NK-92 treated with Interleukin-12 subunit alpha and Interleukin-12 subunit beta, amount 100 ng/mL, for 24 hours (cell line): ENCODE measurements at regions not wholly inside any gene's neighbourhood (a gene's known extent, or its start where the extent isn't known, plus 50 kb on each side); places are given as distances from the start of the nearest gene placed in this dataset.

Experiments used
- DNase-seq: peaks from one replicate; lab custom pipeline; 2025; lab: John Stamatoyannopoulos, UW

DNA sequence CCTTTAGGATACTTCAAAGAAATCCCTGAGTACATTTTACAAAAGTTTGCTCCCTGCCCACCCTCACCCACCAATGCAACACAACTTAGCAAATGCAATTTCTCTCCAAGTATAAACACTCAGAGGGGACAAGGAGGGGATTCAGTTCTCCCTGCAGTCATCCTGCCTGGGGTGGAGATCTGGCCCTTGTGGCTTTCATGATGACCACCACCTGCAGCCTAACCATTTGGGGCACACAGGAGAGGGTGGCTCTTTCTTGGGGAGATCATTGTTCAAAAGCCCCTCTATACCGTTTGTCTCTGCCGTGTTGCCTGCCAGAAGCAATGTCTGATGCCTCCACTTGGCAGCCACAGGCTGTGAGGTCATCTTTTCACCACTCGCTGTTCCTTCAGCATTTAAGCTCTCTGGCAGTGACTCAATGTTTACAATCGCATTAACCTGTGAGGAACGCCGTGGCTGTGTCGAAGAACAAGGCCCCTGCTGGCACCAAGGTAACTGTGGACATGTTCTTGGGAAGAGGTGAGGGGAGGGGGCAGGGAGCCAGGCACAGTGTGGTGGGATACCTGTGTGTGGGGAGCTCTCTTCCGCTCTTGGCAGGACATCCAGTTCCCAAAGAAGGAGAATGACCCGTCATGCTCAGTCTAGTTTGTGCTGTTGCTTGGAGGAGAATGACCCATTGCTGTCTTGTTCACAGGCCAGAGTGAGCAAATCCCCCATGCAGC is 103.9 kb upstream of the DUSP10 start:
- no peak for DNase-seq

DNA sequence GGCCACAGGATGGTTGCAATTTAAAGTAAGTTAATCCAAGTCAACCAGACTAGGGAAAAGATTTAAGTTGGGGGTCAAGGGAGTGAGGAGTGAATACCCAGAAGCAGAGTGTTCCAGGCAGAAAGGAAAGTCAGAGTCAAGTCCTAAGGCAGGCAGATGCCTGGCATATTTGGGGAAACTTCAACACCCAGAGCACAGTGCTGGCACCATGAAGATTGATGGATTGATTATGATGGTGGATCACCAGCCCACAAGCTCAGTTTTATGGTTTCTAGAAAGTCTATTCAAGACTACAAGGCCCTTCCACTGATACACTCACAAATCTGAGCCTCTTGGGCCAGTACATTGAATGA is 100.1 kb upstream of the DUSP10 start:
- no peak for DNase-seq

DNA sequence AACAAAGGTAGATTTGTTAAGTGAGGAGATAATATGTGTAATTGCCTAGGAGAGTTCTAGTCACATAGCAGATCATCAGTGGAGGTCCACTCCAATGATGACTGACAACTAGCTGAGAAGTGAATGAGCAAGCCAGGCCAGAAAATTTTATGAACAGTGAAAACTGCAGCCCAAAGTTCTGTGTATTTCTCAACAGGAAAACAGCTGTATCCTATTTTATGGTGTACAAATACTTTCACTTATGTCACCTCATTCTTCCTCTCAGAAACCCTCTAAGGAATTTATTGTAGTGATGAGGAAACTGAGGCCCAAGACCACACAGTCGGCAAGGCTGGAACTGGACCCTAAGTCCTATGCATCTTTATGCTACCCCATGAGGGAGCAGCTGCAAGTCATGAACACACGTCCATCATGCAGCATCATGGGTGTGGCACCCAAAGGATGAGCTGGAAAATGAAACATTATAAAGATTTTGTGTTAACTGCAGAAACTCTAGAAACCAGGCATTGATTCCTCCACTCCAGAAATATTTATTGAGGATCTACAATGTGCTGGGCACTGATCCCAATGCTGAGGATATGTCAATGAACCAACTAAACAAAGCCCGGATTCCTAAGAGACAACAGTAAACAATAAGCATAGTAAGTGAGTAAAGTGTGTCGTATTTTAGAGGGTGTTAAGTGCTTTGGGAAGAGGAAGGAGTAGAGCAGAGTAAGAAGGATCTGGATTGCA is 99.5 kb upstream of the DUSP10 start:
- DNase-seq, result no peak

DNA sequence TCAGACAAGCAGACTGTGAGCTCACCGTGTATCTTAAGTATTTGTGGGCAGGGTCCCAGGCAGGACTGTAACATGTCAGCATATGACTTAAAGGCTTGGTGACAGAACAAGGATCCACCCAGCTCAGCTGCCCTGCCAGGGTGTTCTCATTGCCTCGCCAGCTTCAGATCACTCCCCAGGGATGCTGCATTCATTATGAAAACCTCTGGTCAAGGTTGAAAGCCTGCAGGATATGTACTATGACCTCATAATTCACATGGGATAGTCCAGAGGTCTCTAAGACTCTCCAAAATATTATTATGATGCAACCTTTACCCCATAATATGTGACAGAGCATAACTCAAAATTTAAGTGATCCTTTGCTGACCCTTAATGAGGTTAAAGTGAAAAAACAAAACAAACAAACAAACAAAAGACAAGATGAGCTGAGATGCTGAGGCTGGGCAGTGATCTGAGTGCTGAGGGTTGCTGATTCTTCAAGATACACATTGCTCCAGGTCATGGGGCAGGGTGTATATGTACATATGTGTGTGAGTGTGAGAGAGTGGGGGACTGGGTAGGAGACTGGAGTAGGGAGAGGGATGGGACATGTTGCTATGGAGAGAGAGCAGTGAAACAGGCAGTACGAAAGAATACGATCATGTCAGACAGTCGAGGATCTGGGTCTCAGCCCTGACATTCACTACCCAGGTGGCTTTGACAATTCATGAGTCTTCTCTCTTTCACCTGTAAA is 98.8 kb upstream of the DUSP10 start:
- DNase-seq, result no peak

DNA sequence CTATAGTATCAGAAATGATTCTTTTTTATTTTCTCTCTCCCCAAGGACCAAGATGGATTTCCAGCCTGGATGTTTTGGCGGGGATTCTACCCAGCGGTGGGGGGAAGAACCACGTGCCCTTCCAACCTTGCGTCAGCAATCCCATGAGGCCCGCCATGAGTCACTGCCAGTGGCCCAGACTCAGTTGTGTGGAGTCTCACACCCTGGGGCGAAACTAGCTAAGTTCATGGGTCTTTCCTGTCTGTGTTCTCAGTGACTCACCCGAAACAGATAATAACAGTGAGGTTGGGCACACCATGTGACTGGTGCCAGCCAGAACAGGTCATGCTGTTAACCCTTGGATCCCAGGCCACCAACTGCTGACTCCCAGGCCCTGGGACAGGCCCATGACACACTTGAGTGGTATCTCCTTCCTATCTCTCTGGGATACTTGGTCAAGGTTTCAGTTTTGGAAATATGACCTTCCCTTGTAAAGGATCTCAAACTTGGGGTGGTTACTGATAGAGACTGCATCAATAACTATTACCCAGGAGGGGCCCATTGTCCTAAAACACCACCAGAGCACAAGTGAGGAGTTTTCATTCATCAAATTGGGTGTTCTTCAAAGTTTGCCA is 98.0 kb upstream of the DUSP10 start:
- peak; percentile 55 for DNase-seq

DNA sequence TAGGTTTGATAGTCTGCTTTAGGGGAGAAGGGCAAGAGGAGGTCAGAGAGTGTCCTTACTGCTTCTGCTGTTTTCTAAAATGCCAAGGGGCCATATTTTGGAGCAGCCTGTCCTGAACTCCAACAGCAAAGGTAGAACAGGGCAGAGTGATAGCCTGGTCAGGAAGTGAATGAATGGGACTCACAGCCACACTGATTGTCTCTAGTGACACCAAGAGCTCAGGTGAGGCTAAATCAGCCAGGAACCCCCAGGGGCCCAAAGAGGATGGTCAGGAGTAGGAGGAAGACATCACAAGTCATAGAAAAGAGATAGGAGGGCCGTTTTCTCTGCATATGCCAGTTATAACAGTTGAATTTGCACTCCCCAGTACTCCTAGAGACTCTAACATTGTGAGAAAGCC is 97.4 kb upstream of the DUSP10 start:
- DNase-seq, result no peak

DNA sequence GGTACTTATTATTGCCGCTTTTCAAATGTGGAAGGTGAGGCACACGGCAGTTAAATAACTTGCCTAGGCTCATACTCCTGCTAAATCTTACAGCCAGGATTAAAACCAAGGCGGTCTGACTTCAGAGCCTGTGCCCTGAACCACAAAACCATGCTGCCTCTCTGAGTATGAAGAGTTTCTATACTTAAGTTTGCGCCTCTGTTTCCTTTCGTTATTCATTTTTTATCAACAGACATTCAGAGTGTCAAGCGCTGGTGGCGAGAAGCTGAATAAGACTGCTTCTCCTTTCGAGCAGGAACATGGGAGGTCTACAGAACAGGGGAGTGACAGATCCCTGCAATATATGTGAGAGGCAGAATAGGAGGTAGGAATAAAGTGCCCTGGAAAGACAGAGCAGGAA is 96.0 kb upstream of the DUSP10 start:
- DNase-seq, result no peak

DNA sequence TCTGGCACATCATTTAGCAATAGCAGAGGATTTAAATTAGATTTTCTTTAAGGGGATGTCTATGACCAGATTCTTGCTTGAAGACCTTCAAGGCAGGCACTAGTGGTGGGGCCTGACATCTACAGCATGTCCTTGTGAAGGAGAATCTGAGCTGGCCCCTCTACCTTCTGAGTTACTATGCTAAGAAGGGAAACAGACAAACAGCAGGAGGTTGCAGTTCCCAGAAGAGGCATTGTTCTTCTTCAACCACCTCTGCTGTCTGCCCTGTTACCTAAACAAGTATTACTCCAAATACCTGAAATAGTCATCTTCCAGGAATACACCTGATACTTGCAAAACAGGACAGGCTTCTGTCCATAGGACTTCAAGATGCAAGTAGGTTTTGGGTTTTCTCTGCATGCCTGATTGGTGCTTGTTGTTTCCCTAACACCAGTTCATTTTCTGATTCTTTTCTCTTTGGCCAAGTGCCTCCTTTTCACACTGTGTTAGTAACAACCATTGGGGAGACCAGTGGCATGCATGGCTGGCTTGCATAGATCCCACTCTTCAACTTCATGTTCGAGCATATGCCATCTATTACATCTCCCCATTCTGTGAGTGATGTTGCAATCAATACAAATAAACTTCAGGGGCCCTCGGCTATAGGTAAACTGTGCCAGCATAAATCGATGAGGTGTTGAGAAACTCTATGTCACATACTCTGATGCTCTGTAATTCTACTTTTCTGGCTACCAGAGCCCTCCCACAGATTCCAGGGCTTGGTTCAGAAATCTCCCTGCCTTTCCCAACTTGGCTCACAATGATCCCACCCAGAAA is 93.0 kb upstream of the DUSP10 start:
- DNase-seq, result no peak

DNA sequence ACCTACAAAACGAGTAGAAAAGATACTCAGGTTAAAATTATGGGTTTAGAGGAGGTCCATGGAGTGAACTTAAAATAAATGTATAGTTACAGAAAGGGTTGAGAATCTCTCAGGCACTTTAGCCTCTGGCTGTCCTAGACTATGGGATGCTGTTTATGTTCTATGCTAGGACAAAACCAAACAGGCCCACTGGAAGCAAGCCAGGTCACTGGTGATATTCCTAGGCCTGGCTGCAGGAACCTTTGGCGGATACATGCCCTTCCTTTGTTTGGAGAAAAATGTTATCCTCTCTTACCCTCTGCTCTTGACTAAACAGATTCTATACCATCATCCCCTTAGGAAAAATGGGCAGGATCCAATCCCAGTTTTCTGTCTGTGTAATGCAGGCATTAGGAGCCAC is 90.7 kb upstream of the DUSP10 start:
- no peak for DNase-seq

DNA sequence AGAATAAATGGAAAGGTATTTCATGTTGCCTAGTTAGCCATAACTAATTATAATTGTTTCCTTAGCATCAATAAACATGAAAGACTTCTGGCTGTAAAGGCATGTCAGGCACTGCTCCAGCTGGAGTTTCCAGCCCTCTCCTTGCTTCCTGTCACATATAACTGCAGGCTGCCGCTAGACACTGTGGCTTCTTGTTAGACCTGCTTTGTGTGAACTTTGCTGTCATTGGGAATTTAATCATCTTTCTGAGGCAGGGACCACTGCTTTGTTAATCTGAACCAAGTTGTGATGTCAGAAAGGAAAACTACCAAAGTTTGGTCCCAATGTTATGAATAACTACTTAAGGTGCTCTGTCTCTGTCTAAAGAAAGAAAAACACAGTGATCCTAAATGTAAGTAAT is 90.3 kb upstream of the DUSP10 start:
- DNase-seq, result no peak

DNA sequence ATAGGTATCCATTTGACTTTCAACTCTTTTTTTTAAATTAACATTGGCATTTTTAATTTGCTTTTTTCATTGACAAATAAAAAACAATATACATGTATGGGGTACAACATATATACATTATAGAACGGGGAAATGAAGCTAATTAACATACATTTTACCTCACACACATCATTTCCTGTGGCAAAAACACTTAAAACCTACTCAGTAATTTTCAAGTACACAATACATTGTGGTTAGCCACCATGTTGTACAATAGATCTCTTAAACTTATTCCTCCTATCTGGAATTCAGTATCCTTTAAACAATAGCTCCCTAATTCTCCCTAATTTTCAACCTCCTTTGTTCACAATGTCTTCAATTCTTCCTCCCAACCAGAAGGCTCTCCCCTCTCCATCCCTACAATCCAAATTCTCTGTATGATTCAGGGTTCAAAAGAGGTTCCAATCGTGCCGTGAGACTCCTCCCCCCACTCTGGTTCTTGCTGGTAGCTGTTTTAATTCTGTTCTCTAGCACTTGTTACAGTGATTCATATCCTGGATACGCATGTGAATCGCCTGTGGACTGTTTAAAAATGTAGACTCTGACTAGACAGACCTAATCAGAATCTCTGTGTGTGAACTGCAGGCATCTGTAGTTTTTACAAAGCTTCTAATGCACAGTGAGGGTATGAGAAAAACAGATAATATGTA is 87.6 kb upstream of the DUSP10 start:
- DNase-seq, result peak; percentile 60

DNA sequence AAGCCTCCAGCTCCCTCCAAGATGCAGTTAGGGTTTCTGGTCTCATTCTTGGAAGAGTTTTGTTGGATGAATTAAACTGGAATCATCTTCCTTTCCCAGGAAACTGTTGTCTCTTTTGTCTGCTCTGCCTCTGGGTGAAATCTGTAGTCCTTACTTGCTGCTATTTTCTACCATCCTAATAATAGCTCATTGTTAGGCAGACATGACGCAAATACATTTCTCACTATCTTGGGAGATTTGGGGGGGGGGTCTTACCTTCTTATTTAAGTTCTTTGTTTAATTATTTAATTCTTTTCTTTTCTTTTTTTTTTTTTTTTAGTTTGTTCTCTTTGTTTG is 85.4 kb upstream of the DUSP10 start:
- DNase-seq, result no peak

DNA sequence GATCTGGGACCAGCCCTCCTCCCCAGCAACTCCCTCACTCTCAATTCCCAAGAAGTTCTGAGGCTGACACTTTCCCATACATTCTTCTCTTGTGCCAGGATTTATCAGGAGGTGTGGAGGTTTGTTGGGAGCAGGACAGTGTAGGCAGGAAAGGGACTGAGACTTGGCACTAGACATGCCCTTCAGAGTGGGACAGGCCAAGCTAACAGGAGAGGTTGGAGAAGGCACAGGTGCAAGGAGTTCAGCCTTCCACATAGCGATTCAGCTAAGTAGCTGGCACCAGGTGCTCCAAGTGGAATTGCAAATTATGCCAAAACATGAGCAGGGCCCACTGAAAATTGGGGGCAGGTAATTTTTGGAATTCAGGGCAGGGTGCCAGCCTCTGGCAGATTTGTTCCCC is 83.0 kb upstream of the DUSP10 start:
- DNase-seq, result no peak

DNA sequence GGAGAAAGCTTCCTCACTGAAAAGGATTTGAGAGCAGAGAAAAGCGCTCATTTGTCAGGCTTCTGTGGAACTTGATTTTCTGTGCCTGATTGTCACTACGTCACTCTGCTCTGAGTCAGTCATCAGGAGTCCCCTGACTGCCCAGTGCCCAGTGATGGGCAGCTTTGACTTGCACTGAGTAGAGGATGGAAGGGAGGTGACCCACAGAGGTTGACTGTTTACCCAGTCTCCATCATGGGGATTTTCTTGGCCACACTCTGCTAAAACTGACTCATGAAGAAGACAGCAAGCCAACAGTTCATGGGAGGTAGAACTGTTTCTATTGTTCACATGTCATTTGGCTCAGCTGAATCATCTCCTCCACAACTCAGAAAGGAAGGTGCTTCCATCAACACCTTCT is 82.1 kb upstream of the DUSP10 start:
- no peak for DNase-seq

DNA sequence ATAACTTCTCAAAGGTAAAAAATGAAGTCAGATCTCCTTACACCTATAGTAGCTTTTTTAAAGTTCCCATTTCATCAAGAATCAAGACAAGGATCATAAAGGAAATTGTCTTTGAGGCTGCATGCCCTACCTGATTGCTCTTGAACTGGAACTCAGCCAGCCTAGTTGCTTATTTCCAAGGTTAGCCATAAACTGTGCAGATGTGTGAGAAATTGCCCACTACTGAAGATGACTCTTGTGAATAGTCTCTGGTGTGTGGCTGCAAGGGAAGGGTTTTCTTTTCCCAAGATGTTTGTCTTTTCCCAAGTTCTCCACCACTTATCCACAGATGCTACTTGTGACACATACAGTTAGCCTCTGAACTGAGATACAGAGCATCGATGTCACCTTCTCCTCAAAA is 81.7 kb upstream of the DUSP10 start:
- no peak for DNase-seq

DNA sequence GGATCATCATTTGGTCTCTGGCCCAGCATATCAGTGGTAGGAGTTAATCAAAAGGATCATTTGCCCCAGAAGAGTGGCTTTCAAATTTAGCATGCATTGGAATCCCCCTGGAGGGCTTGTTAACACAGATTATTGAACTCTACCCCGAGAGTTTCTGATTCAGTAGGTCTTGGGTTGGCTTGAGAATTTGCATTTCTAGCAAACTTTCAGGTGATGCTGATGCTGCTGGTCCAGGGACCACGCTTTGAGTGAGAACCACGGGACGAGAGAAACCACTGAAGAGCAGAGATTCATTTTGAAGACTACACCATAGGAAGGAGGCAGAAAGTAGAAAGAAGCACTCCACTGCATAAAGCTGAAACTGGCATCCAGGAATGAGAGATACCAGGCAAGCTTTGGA is 81.3 kb upstream of the DUSP10 start:
- no peak for DNase-seq

DNA sequence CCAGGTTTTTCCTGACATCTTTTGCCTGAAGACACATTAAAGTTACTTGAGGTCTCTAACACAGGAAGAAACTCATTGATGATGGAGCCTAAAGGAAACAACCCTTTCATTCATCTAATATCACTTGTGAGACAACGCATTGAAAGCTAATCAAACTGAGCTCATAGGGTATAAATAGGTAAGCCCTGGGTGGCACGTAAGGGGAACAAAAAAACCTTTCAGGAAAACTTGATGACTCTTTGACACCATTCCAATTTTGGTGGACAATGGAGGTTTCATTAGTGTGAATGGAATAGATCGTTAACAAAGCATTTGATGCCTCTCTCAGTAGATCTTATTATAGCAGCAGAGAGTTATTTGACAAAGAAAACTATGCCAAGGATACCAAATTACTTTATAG is 80.7 kb upstream of the DUSP10 start:
- no peak for DNase-seq

DNA sequence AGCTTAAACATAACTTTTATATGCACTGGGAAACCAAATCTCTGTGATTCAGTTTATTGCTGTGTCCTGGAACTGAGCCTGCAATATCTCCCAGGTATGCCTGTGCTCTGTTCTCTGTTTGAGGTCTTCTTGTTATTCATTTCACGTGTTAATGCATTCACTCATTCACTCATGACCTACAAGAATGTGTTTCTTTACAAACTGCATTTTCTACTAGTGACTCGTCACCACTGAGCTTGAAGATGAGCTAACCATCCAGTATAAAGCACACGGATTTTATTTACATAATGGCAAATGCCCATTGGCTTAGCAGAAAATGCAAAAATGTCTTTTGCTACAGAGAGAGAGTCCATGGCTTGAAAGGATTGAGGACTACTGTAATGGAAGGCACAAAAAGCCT is 75.0 kb upstream of the DUSP10 start:
- no peak for DNase-seq

DNA sequence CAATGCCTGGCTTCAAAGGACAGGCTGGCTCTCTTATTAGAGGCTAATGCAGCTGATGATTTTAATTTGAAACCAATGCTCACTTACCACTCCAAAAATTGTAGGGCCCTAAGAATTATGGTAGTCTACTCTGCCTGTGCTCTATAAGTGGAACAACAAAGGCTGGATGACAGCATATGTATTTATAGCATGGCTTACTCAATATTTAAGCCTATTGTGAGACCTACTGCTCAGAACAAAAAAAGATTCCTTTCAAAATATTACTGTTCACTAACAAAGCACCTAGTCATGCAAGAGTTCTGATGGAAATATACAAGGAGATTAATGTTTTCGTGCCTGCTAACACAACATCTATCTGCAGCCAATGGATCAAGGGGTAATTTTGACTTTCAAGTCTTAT is 73.8 kb upstream of the DUSP10 start:
- DNase-seq, result no peak

DNA sequence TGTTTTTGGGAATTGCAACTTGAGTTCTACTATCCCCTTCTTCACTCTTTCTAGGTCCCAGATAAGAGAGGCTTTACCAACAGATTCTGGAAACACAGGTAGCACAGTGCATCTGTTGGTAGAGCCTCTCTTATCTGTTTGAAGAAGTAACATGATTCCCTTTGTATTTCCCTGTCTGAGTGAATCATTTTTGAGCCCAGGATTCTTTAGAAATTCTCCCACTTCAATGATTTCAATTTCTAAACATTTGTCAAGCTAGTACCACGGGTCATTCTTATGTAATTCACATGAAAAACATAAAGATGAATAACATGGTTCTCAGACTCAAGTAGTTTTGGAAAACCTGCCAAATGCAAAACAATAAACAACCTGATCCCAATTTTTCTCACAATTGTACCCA is 72.0 kb upstream of the DUSP10 start:
- no peak for DNase-seq

DNA sequence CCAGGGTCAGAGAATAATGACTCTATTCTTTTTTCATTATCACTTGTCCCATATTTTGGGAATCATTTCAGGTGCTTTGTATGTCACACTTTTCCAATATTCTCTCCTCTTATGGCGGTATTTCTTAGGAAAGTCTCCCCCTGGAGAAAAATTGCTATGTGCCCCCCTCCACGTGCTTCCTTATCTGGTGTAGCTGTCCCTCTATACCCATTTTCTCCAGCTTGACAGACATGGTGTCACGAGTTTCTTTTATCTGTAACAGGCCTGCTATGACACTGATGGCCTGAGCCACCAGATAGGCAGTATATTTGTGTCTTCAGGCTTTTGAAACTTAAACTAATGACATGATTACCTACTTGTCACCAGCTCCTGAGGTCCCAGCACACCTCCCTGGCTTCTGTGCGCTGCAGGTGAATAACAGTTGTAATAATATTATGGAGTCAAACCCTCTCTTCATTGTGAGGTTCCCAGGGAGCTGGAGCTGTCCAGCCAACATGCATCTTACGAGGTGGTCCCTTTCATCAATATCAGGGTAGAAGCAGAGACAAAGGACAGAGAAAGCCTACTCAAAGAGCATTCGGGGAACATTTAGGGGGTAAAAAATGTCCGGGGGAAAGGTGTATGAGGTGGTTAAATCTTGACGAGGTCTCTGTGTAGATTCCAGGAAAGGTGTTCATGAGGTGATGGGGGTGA is 71.2 kb upstream of the DUSP10 start:
- no peak for DNase-seq
